Left colon (tissue), 2 donors: ENCODE measurements at regions not wholly inside any gene's neighbourhood (a gene's known extent, or its start where the extent isn't known, plus 50 kb on each side); places are given as distances from the start of the nearest gene placed in this dataset.
A peak's percentile ranks its signal among the peaks of the same experiment; 100 is the strongest.
"Not testable (repeated sequence)": the region's sequence is repeated elsewhere in the genome, so short reads cannot be mapped to it uniquely, and the experiment has no call there.

Experiments
- ATAC-seq: fragments of 200-7000 bp; cut with Tn5 transposase; one replicate; pipeline ENCODE4 v1.9.1; 2020; ENCODE audit warnings: mild to moderate bottlenecking, moderate library complexity
- DNase-seq, 2 donors: peaks; one replicate each; pipeline ENCODE4 v3.0.0-alpha.2; 2020
- intact Hi-C, 2 donors: fragments of 100-400 bp; cut with DNase I in 1 of 2; cut with micrococcal nuclease in 1 of 2; formaldehyde crosslinking; loops; one replicate each; pipeline versions ENCODE4 v1.11.2 to v1.14.0; 2022; cut with DNase I, micrococcal nuclease
- donor health status: DM: no; HTN: no; CAD: no.
- donor health status: DM: yes; HTN: yes; CAD: no.

GRCh38 chr5:113713051-113713450 lies 199.6 kb downstream of the YTHDC2 start:
- ATAC-seq (no peak), DNase-seq (no peak)
- intact Hi-C loops = no loop called here

- ATAC-seq, DNase-seq, intact Hi-C loops: not testable (repeated sequence)
These were observed 202.4 kb downstream of the YTHDC2 start for GRCh38 chr5:113715921-113716320.

- no peak for DNase-seq
- intact Hi-C loops = no loop called here
- no peak for ATAC-seq
These were observed 206.1 kb downstream of the YTHDC2 start for GRCh38 chr5:113719549-113719948.

- no peak for DNase-seq
- intact Hi-C loops = no loop called here
These were observed 207.7 kb downstream of the YTHDC2 start for GRCh38 chr5:113721171-113721570.

GRCh38 chr5:113723021-113723420 lies 209.5 kb downstream of the YTHDC2 start:
- ATAC-seq = no peak
- intact Hi-C loops = no loop called here
- DNase-seq = no peak

More at GRCh38 chr5:113721171-113721570, 207.7 kb downstream of the YTHDC2 start:
- no peak for ATAC-seq

GRCh38 chr5:113735751-113736150 lies 222.3 kb downstream of the YTHDC2 start:
- DNase-seq (no peak), ATAC-seq (no peak)
- intact Hi-C loops = no loop called here

GRCh38 chr5:113742176-113742575 lies 228.7 kb downstream of the YTHDC2 start:
- intact Hi-C loops = no loop called here
- DNase-seq (no peak), ATAC-seq (no peak)

- intact Hi-C loops = no loop called here
- DNase-seq (no peak), ATAC-seq (no peak)
These were observed 229.1 kb downstream of the YTHDC2 start for GRCh38 chr5:113742639-113743038.

GRCh38 chr5:113748403-113748802 lies 234.9 kb downstream of the YTHDC2 start:
- intact Hi-C loops = no loop called here
- ATAC-seq (peak; percentile 14), DNase-seq (no peak)

GRCh38 chr5:113749334-113749733 lies 235.8 kb downstream of the YTHDC2 start:
- ATAC-seq (no peak), DNase-seq (no peak)
- intact Hi-C loops = no loop called here

GRCh38 chr5:113753182-113753581 lies 239.7 kb downstream of the YTHDC2 start:
- DNase-seq, intact Hi-C loops, ATAC-seq: not testable (repeated sequence)

GRCh38 chr5:113755516-113755915 lies 242.0 kb downstream of the YTHDC2 start:
- DNase-seq (no peak), ATAC-seq (no peak)
- intact Hi-C loops = no loop called here

- intact Hi-C loops = no loop called here
- no peak for ATAC-seq
- DNase-seq = no peak
These were observed 244.0 kb downstream of the YTHDC2 start for GRCh38 chr5:113757508-113757907.

- ATAC-seq (no peak), DNase-seq (no peak)
- intact Hi-C loops = no loop called here
These were observed 246.0 kb downstream of the YTHDC2 start for GRCh38 chr5:113759505-113759904.

GRCh38 chr5:113760486-113760885 lies 247.0 kb downstream of the YTHDC2 start:
- intact Hi-C loops = no loop called here
- ATAC-seq = no peak
- DNase-seq = no peak

GRCh38 chr5:113761594-113761993 lies 248.1 kb downstream of the YTHDC2 start:
- DNase-seq (no peak), ATAC-seq (no peak)
- intact Hi-C loops = no loop called here

GRCh38 chr5:113764382-113764781 lies 250.9 kb downstream of the YTHDC2 start:
- ATAC-seq (no peak), DNase-seq (no peak)
- intact Hi-C loops = no loop called here

GRCh38 chr5:113766827-113767226 lies 253.3 kb downstream of the YTHDC2 start:
- ATAC-seq, intact Hi-C loops, DNase-seq: not testable (repeated sequence)

- ATAC-seq (no peak), DNase-seq (no peak)
- intact Hi-C loops = no loop called here
These were observed 257.2 kb downstream of the YTHDC2 start for GRCh38 chr5:113770648-113771047.

GRCh38 chr5:113771483-113771882 lies 258.0 kb downstream of the YTHDC2 start:
- intact Hi-C loops = no loop called here

GRCh38 chr5:113776168-113776567 lies 262.7 kb downstream of the YTHDC2 start:
- intact Hi-C loops = no loop called here
- ATAC-seq (no peak), DNase-seq (no peak)

More at GRCh38 chr5:113771483-113771882, 258.0 kb downstream of the YTHDC2 start:
- no peak for DNase-seq
- no peak for ATAC-seq
